NCI-H748 (cell line): ENCODE measurements at regions not wholly inside any gene's neighbourhood (a gene's known extent, or its start where the extent isn't known, plus 50 kb on each side); places are given as distances from the start of the nearest gene placed in this dataset.

ENCODE experiments used
- DNase-seq: peaks from one replicate; lab custom pipeline; 2025; ENCODE audit not compliant: unreplicated experiment; lab: John Stamatoyannopoulos, UW

- no peak for DNase-seq
Measured at GRCh38 chr7:24469118-24469517, 104.1 kb upstream of the PALS2 start.

GRCh38 chr7:24472093-24472492 is 101.2 kb upstream of the PALS2 start:
- no peak for DNase-seq

GRCh38 chr7:24475166-24475961 is 97.9 kb upstream of the PALS2 start:
- peak; percentile 14 for DNase-seq

GRCh38 chr7:24476227-24476626 is 97.0 kb upstream of the PALS2 start:
- no peak for DNase-seq

GRCh38 chr7:24477398-24478136 is 95.7 kb upstream of the PALS2 start:
- DNase-seq = peak; percentile 88

- DNase-seq = peak; percentile 79
Measured at GRCh38 chr7:24478137-24478655, 95.1 kb upstream of the PALS2 start.

GRCh38 chr7:24480501-24480900 is 92.8 kb upstream of the PALS2 start:
- DNase-seq = no peak

- no peak for DNase-seq
Measured at GRCh38 chr7:24483804-24484203, 89.4 kb upstream of the PALS2 start.

- DNase-seq = no peak
Measured at GRCh38 chr7:24492576-24492975, 80.7 kb upstream of the PALS2 start.

- DNase-seq = no peak
Measured at GRCh38 chr7:24494832-24495231, 78.4 kb upstream of the PALS2 start.

GRCh38 chr7:24496036-24496435 is 77.2 kb upstream of the PALS2 start:
- no peak for DNase-seq

GRCh38 chr7:24498439-24498838 is 74.8 kb upstream of the PALS2 start:
- DNase-seq = no peak

GRCh38 chr7:24499871-24500270 is 73.4 kb upstream of the PALS2 start:
- DNase-seq = no peak

- DNase-seq = no peak
Measured at GRCh38 chr7:24500599-24500998, 72.7 kb upstream of the PALS2 start.

- no peak for DNase-seq
Measured at GRCh38 chr7:24501009-24501408, 72.2 kb upstream of the PALS2 start.

GRCh38 chr7:24501443-24502134 is 71.7 kb upstream of the PALS2 start:
- DNase-seq = no peak

GRCh38 chr7:24502135-24502488 is 71.1 kb upstream of the PALS2 start:
- DNase-seq = no peak

- no peak for DNase-seq
Measured at GRCh38 chr7:24503506-24503905, 69.7 kb upstream of the PALS2 start.

GRCh38 chr7:24504040-24504439 is 69.2 kb upstream of the PALS2 start:
- no peak for DNase-seq

GRCh38 chr7:24504836-24505235 is 68.4 kb upstream of the PALS2 start:
- DNase-seq = no peak

GRCh38 chr7:24505968-24506367 is 67.3 kb upstream of the PALS2 start:
- no peak for DNase-seq

- DNase-seq = no peak
Measured at GRCh38 chr7:24508316-24508715, 64.9 kb upstream of the PALS2 start.
